GM18909 (cell line): ENCODE measurements at regions not wholly inside any gene's neighbourhood (a gene's known extent, or its start where the extent isn't known, plus 50 kb on each side); places are given as distances from the start of the nearest gene placed in this dataset.

ENCODE experiments used
- ATAC-seq: cut with Tn5 transposase; IDR thresholded peaks from one replicate; pipeline ENCODE4 v1.9.1; 2021; ENCODE audit warnings: mild to moderate bottlenecking; ENCODE audit not compliant: unreplicated experiment, poor library complexity

DNA sequence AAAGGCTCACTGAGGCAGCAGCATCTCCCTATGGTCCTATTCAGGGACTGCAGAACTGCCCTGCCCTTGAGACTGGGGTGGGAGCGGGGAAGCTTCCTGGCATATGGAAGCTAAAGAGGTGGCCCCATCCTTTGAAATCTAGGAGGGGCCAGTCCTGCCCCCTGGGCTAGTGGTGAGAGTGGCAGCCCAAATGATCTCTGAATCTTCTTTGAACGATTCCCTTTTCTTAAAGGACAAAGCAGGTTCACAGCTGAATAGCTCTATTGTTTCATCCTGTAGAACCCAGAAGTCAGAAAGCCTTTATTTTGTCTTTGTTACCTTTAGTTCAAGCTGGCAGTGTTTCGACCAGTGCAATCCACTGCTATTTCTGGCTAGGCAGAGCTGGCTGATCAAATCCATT lies 741.9 kb downstream of the IRX1 start:
- no peak for ATAC-seq

DNA sequence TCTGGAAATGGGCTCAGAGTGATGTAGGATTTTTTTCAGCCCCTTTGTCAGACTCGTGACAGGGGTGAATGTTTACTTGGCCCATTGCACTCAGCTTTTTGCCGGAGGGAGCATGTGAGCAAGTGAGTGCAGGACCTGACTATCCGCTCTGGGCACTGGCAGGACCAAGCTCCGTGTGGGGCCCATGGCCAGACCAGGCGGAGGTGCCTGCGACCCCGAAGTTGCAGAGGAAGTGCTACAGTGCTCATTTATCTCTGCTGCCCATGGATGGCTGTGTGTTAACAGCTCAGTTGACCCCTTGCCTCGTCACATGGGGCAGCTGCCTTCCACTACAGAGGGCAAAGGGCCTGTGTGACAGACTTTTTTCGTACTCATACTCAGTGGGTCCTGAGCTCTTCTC lies 744.3 kb downstream of the IRX1 start:
- ATAC-seq, result no peak

DNA sequence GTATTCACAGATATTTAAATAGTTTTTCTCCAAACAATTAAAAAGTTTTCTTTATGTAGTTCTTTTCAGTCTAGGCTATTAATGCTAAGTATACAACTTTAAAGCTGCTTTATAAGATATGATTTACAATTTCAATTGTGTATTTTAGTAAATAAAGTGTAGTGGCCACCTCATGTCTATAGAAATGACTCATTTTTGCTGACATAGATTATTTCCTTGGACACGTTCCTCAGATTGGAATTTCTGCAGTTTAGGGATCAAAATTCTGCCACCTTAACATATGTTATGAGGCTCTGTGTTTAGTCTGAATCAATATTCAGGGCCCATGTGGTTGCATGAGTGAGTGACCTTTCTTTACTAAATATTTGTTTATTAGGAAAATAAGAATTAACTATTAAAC lies 750.2 kb downstream of the IRX1 start:
- no peak for ATAC-seq

DNA sequence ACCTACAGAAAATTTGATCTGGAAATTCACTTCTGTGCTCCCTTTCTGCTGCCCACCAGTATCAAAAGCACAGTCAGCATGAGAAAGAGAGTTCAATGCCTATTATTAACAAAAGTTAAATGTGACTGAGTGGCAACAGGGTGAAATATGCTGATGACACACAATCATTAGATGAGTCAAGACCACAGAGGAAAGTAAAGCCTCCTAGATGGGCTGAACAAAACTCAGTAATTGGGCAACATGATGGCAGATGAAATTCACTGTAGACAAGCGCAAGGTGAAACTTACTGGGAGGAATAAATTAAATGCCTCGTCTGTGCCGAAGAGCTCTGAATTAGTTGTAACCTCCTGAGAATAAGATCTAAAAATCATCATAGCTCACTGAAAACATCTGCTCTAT lies 752.8 kb downstream of the IRX1 start:
- no peak for ATAC-seq

DNA sequence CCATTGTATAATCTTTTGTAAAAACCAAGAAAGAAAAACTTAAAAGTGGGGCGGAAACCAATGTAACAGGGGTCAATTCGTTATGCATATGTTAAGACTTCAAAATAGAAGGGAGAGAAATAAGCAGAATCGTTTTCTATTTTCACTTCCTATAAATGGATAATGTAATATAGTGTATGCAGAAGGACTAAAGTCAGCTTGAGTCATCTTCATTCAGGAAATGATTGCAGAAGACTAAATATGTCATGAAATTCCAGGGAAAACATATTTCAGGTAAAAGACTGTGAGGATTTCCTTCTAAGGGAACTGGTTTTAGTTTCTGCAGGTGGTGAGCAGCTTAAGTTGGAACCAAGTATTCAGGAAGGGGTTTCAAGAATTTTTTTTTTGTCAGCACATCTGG lies 753.3 kb downstream of the IRX1 start:
- ATAC-seq, result no peak

DNA sequence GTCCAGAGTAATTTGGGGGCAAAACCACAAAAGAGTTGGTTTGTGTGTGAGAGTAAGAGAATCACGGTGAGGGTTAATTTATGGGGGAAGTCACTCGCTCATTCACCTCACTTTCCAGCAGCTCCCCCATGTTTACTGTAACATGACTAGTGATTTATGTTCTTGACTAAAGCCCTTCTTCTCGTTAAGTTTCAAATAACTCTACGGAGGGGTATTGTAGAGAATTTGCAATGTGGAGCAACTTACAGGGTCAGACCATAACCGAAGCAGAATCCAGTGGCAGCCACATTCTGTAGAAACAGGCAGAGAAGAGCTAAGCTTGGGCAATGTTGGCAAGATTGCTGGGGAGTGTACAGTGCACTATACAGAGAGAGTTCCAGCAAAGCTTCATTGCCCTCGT lies 760.6 kb downstream of the IRX1 start:
- ATAC-seq, result no peak

DNA sequence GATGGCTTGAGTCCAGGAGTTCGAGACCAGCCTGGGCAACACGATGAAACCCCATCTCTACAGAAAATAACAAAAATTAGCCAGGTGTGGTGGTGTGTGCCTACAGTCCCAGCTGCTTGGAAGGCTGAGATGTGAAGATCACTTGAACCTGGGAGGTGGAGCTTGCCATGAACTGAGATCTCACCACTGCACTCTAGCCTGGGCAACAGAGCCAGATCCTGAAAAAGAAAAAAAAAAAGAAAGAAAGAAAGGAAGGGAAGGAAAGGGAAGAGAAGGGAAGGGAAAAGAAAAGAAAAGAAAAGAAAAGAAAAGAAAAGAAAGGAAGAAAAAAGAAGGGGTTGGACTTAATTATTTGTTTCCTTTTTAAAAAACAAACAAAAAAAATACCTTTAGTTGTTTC lies 764.2 kb downstream of the IRX1 start:
- ATAC-seq, result no peak

DNA sequence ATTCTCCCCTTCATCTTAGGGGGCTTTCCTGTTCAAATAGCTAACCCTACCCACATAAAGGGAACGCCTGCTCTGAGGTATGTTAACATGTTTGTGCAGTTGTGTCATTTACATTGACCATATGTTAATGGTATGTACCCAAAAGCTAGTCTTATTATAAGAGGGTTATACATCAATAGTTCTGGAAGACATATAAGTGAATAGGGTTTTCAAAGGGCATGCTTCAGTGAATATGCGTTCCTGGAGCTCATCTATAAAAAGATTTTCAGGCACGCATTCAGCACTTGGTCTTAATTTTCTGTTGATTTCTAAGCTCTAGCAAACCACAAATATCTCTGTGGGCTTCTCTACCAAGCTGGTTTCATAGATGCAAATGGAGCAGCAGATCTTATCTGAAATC lies 766.1 kb downstream of the IRX1 start:
- no peak for ATAC-seq

DNA sequence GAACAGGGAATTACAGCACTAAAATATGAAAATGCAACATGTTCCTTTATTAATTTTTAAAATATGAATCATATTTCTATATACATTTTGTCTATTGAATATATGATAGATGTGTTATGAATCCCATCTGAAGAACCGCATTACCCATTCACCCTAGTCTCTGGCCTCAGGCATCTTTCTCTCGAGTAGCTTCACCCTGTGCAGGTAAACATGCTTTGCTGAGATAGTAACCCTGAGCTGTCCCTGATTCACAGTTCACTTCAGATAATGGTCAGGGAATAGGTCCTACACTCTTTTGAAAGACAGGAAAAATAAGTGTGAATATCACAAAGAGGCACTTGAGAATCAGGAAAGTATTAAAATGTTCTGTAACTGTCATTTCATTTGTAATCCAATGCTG lies 766.8 kb downstream of the IRX1 start:
- ATAC-seq, result no peak

DNA sequence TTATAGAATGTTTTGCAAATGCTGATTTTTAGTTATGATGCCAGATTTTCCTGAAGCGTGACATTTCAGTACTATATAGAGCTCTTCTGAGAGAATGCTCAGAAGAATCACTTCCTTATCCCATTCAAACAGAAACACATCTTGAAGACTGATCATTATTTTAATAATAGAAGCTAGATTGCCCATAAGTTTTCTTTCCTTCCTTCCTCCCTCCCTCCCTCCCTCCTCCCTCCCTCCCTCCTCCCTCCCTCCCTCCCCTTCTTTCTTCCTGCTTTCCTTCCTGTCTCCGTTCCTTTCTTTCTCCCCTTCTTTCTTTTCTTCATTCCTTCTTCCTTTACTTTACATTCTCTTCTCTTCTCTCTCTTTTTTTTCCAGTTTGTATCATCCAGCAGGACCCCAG lies 767.4 kb downstream of the IRX1 start:
- no peak for ATAC-seq

DNA sequence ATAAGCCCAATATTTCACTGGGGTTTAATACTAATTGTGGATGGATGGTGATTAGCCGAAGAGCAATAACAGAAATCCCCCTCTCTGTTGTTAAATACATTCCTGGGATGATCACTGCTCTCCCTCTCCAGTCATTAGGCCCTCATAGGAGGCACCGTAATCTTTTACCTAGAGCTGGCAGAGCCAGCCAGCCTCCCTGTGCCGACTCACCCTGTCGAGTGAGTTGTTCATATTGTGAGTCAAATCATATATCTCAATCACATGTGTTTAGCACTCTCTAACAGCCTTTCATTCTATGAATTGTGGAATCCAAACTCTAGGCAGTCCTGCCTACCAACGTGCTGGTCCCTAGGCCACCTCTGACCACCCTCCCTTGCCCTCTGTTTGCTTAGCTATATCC lies 771.0 kb downstream of the IRX1 start:
- no peak for ATAC-seq

DNA sequence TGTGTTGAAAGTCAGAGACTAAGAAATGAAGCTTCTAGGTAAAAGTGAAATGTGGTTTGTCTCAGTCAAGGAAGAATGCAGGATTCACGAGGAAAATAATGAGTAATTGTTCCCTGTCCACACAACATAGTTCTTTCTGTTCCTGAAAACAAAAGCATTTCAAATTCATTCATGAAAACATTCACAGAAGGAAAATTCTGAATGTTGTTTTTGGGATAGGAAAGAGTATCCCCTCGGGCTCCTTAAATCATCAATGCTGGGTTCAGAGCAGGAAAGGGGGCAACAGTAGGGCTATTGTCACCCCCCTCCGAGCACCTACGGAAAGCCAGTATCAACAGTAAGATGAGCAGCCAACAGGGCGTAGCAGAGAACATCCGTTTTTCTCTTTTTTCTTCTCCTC lies 769.9 kb upstream of the ADAMTS16 start:
- ATAC-seq, result no peak

DNA sequence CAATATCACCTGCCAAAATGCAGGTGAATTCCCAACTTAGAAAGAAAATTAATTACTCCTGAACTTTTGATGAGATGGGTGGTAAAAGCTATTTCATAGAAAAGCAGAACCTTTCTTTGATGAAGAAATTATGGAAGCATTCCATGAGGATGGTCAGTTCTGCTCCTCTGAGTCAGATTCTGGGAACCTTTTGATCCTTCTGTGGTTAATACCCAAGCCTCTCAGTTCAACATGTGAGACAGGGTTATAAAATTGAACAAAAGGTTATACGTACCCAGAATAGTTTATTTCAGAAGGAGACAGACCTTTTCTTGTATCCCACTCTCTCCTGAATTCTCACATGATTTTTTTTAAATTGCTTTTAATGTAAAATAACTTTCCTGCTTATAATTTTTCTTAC lies 767.6 kb upstream of the ADAMTS16 start:
- no peak for ATAC-seq

DNA sequence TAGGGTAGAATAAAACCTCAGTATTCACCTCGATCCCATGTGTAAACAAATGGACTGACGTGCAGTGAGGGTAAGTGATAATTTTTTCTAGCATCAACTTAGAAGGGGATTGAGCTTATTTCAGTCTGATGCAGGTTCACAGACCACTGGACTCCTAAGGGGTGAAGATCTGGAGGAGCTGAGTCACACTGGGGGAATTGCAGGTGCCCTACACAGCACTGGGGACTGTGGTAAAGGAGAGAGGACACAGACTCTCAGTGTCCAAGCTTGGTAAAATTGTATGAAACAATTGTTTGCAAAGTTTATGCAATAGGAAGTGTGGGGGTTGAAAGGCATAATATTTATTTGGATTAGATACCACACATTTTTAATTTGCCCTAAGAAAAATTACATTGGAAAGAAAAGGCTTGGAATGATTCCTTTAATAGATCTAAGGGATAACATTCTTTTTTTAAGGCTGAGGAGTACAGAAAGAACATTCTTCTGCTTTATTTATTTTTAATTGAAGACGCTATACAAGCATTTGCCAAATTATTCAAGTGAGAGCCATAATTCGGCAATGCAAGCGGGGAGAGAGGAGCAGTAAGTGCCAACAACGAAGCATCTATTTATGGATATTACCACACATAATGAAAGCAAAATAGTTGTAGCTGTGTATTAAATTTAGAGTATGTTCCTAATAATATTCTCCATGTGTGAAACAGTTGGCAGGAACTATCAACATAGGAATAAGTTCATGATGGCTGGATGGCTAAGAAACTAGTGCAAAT lies 766.9 kb upstream of the ADAMTS16 start:
- ATAC-seq, result no peak

DNA sequence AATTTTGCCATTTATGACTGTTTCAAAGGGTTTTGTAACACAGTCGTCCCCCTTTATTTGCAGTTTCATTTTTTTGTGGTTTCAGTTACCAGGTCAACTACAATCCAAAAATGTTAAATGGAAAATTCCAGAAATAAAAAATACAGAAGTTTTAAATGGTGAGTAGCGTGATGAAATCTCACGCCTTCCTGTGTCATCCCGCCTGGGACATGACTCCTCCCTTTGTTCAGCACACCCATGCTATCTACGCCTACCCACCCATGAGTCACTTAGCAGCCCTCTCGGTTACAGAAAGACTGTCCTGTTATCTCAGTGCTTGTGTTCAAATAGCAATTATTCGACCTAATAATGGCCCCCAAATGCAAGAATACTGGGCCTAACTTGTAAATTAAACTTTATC lies 765.3 kb upstream of the ADAMTS16 start:
- ATAC-seq, result no peak

DNA sequence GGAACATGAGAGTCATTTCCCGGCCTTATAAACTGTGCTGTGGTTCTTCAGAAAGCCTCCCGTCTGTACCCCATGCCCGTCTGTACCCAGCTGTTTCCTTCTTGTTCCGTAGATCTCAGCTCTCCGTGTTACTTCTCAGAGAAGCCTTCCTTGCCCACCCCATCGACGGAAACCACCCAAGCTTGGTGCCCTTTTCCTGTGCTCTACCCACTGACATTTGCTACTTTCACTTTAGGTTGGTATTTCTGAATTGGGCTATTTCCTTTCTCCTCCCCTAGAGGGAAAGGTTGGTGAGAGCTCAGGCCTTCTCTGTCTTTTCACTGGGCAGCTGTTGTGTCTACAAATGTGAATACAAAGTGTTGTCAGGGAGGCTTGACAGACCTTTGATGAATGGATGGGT lies 764.5 kb upstream of the ADAMTS16 start:
- ATAC-seq, result no peak

DNA sequence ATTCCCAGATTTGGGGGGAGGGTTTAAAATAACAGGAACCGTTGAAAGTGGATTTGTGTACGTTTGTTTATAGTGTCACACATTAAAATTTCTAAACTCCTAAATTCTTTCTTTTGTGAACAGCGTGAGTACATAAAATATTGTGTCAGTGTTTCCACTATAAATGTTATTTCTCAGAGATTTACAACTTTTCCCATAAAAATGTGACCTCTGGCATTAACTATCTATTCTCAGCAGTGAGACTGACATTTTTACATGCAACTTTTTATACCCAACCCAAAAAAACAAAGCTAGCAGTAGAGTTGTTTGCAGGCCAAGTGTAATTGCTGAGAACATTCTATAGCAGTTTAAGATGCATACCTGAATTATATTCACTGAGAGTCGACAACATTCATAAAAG lies 757.0 kb upstream of the ADAMTS16 start:
- no peak for ATAC-seq

DNA sequence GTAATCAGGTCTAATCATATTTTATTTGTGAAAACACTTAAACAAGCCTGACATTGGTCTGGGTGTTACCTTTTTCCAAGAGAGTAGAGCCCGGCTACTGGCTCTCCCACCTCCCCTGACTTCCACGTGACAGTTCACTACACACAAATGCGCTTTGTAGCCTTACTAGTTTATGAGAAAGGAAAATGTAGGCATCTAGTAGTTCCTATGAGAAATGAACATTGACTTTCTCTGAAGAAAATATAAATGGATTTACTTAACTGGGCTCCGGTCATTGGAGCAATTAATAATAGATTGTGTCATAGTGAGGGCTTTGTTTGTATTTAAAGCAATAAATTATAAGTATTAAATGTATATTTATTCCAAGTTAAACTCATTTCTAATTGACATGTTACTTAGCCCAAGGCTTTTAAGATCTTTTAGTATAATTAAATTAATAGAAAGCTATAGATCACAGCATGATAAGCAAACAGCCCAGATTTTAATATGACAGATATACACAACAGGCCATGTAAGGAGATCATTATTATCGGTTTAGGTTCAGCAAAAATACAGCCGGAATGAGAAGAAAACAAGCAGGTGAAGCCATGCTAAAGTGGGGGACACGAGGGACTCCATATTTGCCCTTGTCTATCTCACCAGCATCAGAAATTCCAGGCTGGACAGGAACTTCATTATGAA lies 756.5 kb upstream of the ADAMTS16 start:
- ATAC-seq, result no peak

DNA sequence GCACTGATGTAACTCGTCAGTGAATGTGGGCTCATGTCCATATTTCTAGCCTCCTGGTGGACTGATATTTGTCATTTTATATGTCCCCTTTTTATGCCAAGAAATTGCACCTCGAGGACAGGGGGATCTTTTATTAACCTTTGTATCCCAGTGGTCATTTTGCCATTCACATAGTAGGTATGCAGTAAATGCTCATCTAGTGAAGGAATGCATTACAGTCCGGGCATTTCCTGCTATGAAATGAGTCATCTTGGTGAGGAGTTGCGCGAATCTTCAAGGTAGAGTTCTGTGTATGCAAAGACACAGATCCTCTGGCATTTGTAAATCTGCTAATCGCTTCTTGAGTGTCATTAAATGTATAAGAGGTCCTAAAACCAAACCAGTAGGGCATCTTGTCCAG lies 755.5 kb upstream of the ADAMTS16 start:
- ATAC-seq, result no peak

DNA sequence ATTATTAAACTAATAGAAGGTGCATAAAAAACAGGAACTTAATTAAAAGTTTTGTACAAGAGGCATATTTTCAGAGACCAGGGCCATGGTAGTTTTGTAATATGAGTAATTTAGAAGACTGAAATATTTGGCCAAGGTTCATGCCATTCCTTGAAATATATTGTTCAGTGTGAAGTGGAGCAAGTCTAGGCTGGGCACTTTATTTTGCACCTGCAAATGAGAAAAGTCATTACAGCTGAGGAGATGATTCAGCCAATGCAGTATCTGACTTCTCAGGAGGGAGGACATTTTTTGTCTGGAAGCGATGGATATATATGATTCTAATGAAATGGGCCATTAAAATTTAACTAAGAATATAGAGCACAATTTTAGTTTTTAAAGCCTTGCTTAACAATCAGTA lies 754.0 kb upstream of the ADAMTS16 start:
- ATAC-seq, result no peak

DNA sequence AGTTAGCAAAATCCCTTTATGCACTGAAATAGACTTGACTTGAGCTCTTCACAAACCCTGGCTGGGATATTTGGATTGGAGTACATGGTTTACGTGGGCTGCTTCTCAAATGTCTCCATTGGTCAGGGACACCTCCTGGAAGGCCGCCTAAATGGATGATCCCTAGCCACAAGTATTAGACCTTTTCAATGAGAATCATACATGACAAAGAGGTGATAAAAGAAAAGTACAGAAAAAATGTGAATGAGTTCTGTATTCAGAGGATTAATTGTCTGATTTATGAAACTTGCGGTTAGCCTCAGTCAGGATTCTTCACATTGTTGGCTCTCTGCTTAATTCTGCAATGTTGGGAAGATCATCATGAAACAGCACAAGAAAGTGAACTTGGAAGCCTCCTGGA lies 752.8 kb upstream of the ADAMTS16 start:
- no peak for ATAC-seq

DNA sequence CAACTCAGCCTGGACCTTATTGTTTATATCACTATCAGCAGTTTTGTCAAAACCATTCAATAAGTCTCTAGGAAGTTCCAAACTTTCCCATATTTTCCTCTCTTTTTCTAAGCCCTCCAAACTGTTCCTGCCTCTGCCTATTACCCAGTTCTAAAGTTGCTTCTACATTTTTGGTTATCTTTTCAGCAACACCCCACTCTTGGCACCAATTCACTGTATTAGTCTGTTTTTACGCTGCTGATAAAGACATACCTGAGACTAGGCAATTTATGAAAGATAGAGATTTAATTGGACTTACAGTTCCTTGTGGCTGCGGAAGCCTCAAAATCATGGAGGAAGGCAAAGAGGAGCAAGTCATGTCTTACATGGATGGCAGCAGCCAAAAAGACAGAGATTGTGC lies 744.4 kb upstream of the ADAMTS16 start:
- no peak for ATAC-seq
